ENCODE measurements at regions not wholly inside any gene's neighbourhood (a gene's known extent, or its start where the extent isn't known, plus 50 kb on each side); places are given as distances from the start of the nearest gene placed in this dataset.

DNA sequence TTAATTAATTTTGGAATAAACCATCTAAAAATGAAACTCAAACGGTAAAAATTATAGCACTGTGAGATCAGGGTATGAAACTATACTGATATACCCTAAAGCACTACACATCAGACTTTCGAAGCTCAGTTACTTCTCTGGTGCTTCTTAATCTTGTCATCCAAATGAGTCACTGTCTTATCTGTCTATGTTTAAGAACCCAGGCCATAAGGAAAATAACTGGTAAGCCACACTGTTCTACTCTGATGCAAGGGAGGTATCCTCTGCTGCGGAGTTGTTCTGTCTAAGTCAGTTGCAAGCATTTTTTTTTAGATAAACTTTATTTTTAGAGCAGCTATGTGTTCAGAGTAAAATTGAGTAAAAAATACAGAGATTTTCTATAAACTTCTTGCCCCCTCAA lies 830.8 kb upstream of the POU3F4 start:
- Histone ChIP-seq H4K91ac (replicated peaks; ENCODE audit: insufficient read length, low read length) (no peak overlapping the region), H2BK12ac (ENCODE audit: low read depth, low read length) (no peak overlapping the region), H2BK20ac (ENCODE audit: low read length) (no peak overlapping the region), H3K4me1 (replicated peaks in 1 of 4; ENCODE audit: control insufficient read depth in 3 of 4, insufficient read depth in 4 of 4, low read length in 3 of 4) (no peaks in the 10 kb centered on the region), H2BK120ac (replicated peaks; ENCODE audit: low read depth, low read length) (no peak overlapping the region), H2AK5ac (ENCODE audit: low read depth, low read length) (no peak overlapping the region), H3K23me2 (ENCODE audit: low read depth, low read length) (no peaks in the 10 kb centered on the region), H3K9me3 (ENCODE audit: insufficient read depth in 2 of 2, low read depth in 1 of 2, low read length in 1 of 2) (no peaks in the 10 kb centered on the region), H3K18ac (ENCODE audit: extremely low read depth, low read length) (no peak overlapping the region), H3K56ac (replicated peaks; ENCODE audit: insufficient read length, low read depth, low read length) (no peak overlapping the region), H3K4me3 (ENCODE audit: extremely low read depth in 1 of 4, insufficient read depth in 2 of 4, low read depth in 3 of 4, low read length in 4 of 4) (no peak overlapping the region), H3K9ac (replicated peaks in 1 of 4; ENCODE audit: extremely low read depth in 1 of 4, low read depth in 3 of 4, low read length in 3 of 4) (no peak overlapping the region), H3K79me1 (ENCODE audit: low read depth, low read length) (no peaks in the 10 kb centered on the region), H4K20me1 (replicated peaks in 1 of 2; ENCODE audit: control insufficient read depth in 1 of 2, insufficient read depth in 2 of 2, low read length in 2 of 2) (no peaks in the 10 kb centered on the region), H3K27ac (ENCODE audit: low read depth, low read length) (no peak overlapping the region), H4K5ac (ENCODE audit: insufficient read length, low read depth, low read length) (no peak overlapping the region), H4K8ac (ENCODE audit: extremely low read depth, insufficient read depth, low read length) (no peak overlapping the region), H2BK5ac (ENCODE audit: low read depth, low read length) (no peak overlapping the region), H3K4me2 (ENCODE audit: insufficient read depth in 1 of 2, low read depth in 2 of 2, low read length in 2 of 2) (no peak overlapping the region), H3K79me2 (ENCODE audit: control insufficient read depth in 1 of 2, insufficient read depth in 2 of 2, low read length in 2 of 2) (no peaks in the 10 kb centered on the region), H3K23ac (ENCODE audit: insufficient read length) (no peak overlapping the region), H3K4ac (replicated peaks; ENCODE audit: insufficient read length, low read depth, low read length) (no peak overlapping the region), H2AFZ (ENCODE audit: low read length) (no peak overlapping the region), H3K27me3 (replicated peaks in 1 of 4; ENCODE audit: control insufficient read depth in 3 of 4, extremely low read depth in 1 of 4, insufficient read depth in 3 of 4, low read length in 3 of 4) (no peaks in the 10 kb centered on the region), H2BK15ac (ENCODE audit: low read length) (no peak overlapping the region), H3K36me3 (ENCODE audit: control insufficient read depth in 2 of 4, insufficient read depth in 4 of 4, low read length in 3 of 4) (no peaks in the 10 kb centered on the region), H3K14ac (ENCODE audit: insufficient read length) (no peak overlapping the region)
- ChIA-PET CTCF (ENCODE audit: partially characterized antibody) (interaction anchor here (0.9 to 2.1 kb wide), 5 partner anchors 8 to 459 kb away, joined by 3 to 6 read pairs (median 3); no protein-coding TSS in a partner anchor), POLR2A (ENCODE audit: partially characterized antibody) (no interaction called here)
- FAIRE-seq, result no peak
- TF ChIP-seq RBBP5 (IDR thresholded peaks at IDR 0.05; ENCODE audit: borderline replicate concordance, low read depth, low read length), result no peak
- TF ChIP-seq ASH2L (IDR thresholded peaks at IDR 0.05; ENCODE audit: low read length), result no peak
- no peak for TF ChIP-seq POU5F1 (IDR thresholded peaks at IDR 0.05; ENCODE audit: low read depth, low read length)
- no peak for TF ChIP-seq SP2 (IDR thresholded peaks at IDR 0.05; ENCODE audit: low read length)
- TF ChIP-seq CBX5 (IDR thresholded peaks at IDR 0.05; ENCODE audit: low read depth, low read length), result no peak
- TF ChIP-seq, protein P1, sequence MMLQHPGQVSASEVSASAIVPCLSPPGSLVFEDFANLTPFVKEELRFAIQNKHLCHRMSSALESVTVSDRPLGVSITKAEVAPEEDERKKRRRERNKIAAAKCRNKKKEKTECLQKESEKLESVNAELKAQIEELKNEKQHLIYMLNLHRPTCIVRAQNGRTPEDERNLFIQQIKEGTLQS (IDR thresholded peaks at IDR 0.05; ENCODE audit: insufficient read depth, low read depth, low read length), result no peak
- TF ChIP-seq CEBPB (IDR thresholded peaks at IDR 0.05; ENCODE audit: low read depth, low read length), result no peak
- no peak for TF ChIP-seq POLR2AphosphoS5 (IDR thresholded peaks at IDR 0.05; ENCODE audit: low read depth, low read length)
- TF ChIP-seq GTF2F1 (IDR thresholded peaks at IDR 0.05; ENCODE audit: borderline replicate concordance, low read depth, low read length), result no peak
- no peak for TF ChIP-seq JUN (IDR thresholded peaks at IDR 0.05; ENCODE audit: low read depth, low read length)
- TF ChIP-seq GABPA (IDR thresholded peaks at IDR 0.05; ENCODE audit: borderline replicate concordance, insufficient read depth, low read length), result no peak
- no peak for TF ChIP-seq RFX5 (IDR thresholded peaks at IDR 0.05; ENCODE audit: borderline replicate concordance, low read depth, low read length)
- 88% methylated on average over 3 of the region's 3 CpGs; no CpG with 5 or more reads in 1 of the 2 experiments for WGBS, 2 experiments (ENCODE audit: extremely low coverage in 1 of 2, insufficient coverage in 1 of 2, insufficient read length in 1 of 2, insufficient replicate concordance in 2 of 2, low coverage in 1 of 2, low lambda C conversion rate in 2 of 2, missing lambda C conversion rate in 1 of 2)
- DNase-seq (ENCODE audit: low read depth in 1 of 2, low spot score in 2 of 2), result no peak

Measured in H1 (cell line).